Spleen (tissue), 7 donors: ENCODE measurements at regions not wholly inside any gene's neighbourhood (a gene's known extent, or its start where the extent isn't known, plus 50 kb on each side); places are given as distances from the start of the nearest gene placed in this dataset.

Experiments used
- POLR2AphosphoS5 ChIP-seq, 3 donors: sonication (generic); formaldehyde crosslinking; IDR thresholded peaks; one replicate each; pipeline ENCODE4 v1.5.1; 2017; ENCODE audit warnings: antibody characterized with exemption in 3 of 3
- TF ChIP-seq, protein P1 (sequence below), 11 experiments: fragments of 200-600 bp in 7 of 11; fragments of 450-650 bp in 4 of 11; sonication (generic) in 4 of 11; IDR thresholded peaks in 8 of 11; conservative IDR thresholded peaks in 3 of 11; 1 replicate in 7 of 11; 2 replicates in 4 of 11; pipeline versions ENCODE4 v1.4.0 to v1.8.0; 2016 to 2021; ENCODE audit warnings: antibody characterized with exemption in 11 of 11, inconsistent platforms in 4 of 11, mild to moderate bottlenecking in 1 of 11
- donor health status: DM: no; HTN: no; CAD: no; lungs with moderate emphysema.
- donor health status: DM: no; HTN: no; CAD: no.
- donor health status: DM: no; HTN: no; CAD: no.

DNA sequence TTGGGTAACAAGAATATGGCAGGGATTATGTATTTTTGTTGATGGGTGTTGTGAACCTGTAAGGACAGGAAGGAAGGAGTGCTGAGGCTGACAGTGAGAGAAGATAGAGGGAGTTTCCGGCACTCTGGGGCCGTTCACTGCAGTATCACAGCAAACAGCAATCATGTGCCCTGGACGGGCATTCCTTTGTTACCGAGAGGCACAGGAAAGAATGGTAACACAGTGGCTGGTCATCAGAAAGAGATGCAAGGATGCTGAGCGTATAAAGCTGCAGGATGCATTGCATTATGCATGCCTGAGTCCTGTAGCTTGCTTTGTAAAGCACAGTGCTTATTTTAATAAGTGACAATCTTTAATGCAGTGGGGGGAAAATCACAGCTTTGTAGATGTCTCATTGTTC, 286.8 kb downstream of the RPS24 start:
- TF ChIP-seq, protein P1, sequence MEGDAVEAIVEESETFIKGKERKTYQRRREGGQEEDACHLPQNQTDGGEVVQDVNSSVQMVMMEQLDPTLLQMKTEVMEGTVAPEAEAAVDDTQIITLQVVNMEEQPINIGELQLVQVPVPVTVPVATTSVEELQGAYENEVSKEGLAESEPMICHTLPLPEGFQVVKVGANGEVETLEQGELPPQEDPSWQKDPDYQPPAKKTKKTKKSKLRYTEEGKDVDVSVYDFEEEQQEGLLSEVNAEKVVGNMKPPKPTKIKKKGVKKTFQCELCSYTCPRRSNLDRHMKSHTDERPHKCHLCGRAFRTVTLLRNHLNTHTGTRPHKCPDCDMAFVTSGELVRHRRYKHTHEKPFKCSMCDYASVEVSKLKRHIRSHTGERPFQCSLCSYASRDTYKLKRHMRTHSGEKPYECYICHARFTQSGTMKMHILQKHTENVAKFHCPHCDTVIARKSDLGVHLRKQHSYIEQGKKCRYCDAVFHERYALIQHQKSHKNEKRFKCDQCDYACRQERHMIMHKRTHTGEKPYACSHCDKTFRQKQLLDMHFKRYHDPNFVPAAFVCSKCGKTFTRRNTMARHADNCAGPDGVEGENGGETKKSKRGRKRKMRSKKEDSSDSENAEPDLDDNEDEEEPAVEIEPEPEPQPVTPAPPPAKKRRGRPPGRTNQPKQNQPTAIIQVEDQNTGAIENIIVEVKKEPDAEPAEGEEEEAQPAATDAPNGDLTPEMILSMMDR (IDR thresholded peaks at IDR 0.05 in 8 of 11, conservative IDR thresholded peaks at IDR 0.05 in 3 of 11): no peak
- no peak for TF ChIP-seq POLR2AphosphoS5 (IDR thresholded peaks at IDR 0.05)
